Endothelial cell of umbilical vein (primary cell): ENCODE measurements at regions not wholly inside any gene's neighbourhood (a gene's known extent, or its start where the extent isn't known, plus 50 kb on each side); places are given as distances from the start of the nearest gene placed in this dataset.

Experiments used
- BruUV-seq: library from RNA; stranded (reverse); fragments of 400-500 nt; replicated peaks from 2 replicates; lab custom pipeline; 2021; lab: Mats Ljungman, UMichigan
- CTCF ChIA-PET: fragments of 300-600, 350-600 bp; sonication (Branson Sonifier 250); formaldehyde crosslinking; loops from one replicate; lab custom pipeline; 2021; ENCODE audit warnings: antibody characterized with exemption, inconsistent platforms; lab: Charles Lee
- POLR2A ChIA-PET: fragments of 300-600, 350-600 bp; sonication (Branson Sonifier 250); formaldehyde crosslinking; loops from one replicate; lab custom pipeline; 2021; ENCODE audit warnings: antibody characterized with exemption, inconsistent platforms; lab: Charles Lee
- DNase-seq: peaks from one replicate; pipeline ENCODE4 v3.0.0-alpha.2; 2011; ENCODE audit warnings: low read depth, low spot score
- FAIRE-seq: peaks from 2 replicates; lab custom pipeline; 2011; peaks lifted over from hg19 to GRCh38; lab: Jason Lieb, UNC
- H2AFZ ChIP-seq: 2 replicates; pipeline ENCODE4 v1.6.0; 2012; ENCODE audit warnings: low read depth, low read length, control low read depth, inconsistent platforms
- H3K27ac ChIP-seq: 2 replicates; pipeline ENCODE4 v1.5.1; 2011; ENCODE audit warnings: low read depth, mild to moderate bottlenecking, control low read depth, low read length, moderate library complexity; ENCODE audit not compliant: insufficient read depth
- H3K27me3 ChIP-seq, 2 experiments: 2 replicates each; pipeline versions ENCODE4 v1.6.0 to v1.6.1; 2011; ENCODE audit warnings: low read length in 2 of 2, mixed read lengths in 1 of 2; ENCODE audit not compliant: control insufficient read depth in 2 of 2, insufficient read depth in 2 of 2
- H3K36me3 ChIP-seq, 2 experiments: 2 replicates in 1 of 2; 3 replicates in 1 of 2; pipeline ENCODE4 v1.5.1; 2011; ENCODE audit warnings: low read length in 2 of 2, mild to moderate bottlenecking in 1 of 2, moderate library complexity in 1 of 2; ENCODE audit not compliant: control insufficient read depth in 2 of 2, insufficient read depth in 2 of 2; ENCODE audit errors: extremely low read depth in 1 of 2
- H3K4me1 ChIP-seq: 3 replicates; pipeline ENCODE4 v1.5.1; 2011; ENCODE audit warnings: mild to moderate bottlenecking, low read length; ENCODE audit not compliant: control insufficient read depth, insufficient read depth; ENCODE audit errors: extremely low read depth
- H3K4me2 ChIP-seq: 2 replicates; pipeline ENCODE4 v1.6.1; 2011; ENCODE audit warnings: low read length, control low read depth, mixed read lengths; ENCODE audit not compliant: insufficient read depth
- H3K4me3 ChIP-seq, 3 experiments: fragments of 200-600 bp in 1 of 3; sonication (generic), shearing (Covaris generic) in 1 of 3; replicated peaks in 1 of 3; 2 replicates each; pipeline ENCODE4 v1.5.1; 2011 to 2016; ENCODE audit warnings: control low read depth in 3 of 3, low read length in 3 of 3, mild to moderate bottlenecking in 2 of 3, inconsistent platforms in 1 of 3, low read depth in 1 of 3, moderate library complexity in 1 of 3; ENCODE audit not compliant: insufficient read depth in 1 of 3
- H3K79me2 ChIP-seq: 2 replicates; pipeline ENCODE4 v1.6.0; 2012; ENCODE audit warnings: low read length, inconsistent platforms; ENCODE audit not compliant: control insufficient read depth, insufficient read depth
- H3K9ac ChIP-seq: replicated peaks from 2 replicates; pipeline ENCODE3; 2011; ENCODE audit warnings: low read length, control low read depth; ENCODE audit not compliant: insufficient read depth; ENCODE audit errors: extremely low read depth
- H3K9me1 ChIP-seq: replicated peaks from 3 replicates; pipeline ENCODE4 v1.6.0; 2011; ENCODE audit warnings: mild to moderate bottlenecking, low read length; ENCODE audit not compliant: control insufficient read depth, insufficient read depth; ENCODE audit errors: extremely low read depth
- H3K9me3 ChIP-seq: replicated peaks from 2 replicates; pipeline ENCODE4 v1.5.1; 2012; ENCODE audit warnings: low read length, inconsistent platforms; ENCODE audit not compliant: control insufficient read depth, insufficient read depth
- H4K20me1 ChIP-seq: replicated peaks from 2 replicates; pipeline ENCODE3; 2011; ENCODE audit warnings: mild to moderate bottlenecking, low read length; ENCODE audit not compliant: control insufficient read depth, insufficient read depth; ENCODE audit errors: extremely low read depth
- EZH2 ChIP-seq: IDR thresholded peaks from 2 replicates; pipeline ENCODE4 v1.6.1; 2012; ENCODE audit warnings: borderline replicate concordance, low read depth, mild to moderate bottlenecking, moderate library complexity, low read length, inconsistent platforms; ENCODE audit not compliant: severe bottlenecking
- FOS ChIP-seq: IDR thresholded peaks from 2 replicates; pipeline ENCODE4 v1.6.1; 2011; ENCODE audit warnings: mild to moderate bottlenecking, low read length, moderate library complexity, borderline replicate concordance; ENCODE audit not compliant: insufficient read depth
- GATA2 ChIP-seq: IDR thresholded peaks from 2 replicates; pipeline ENCODE4 v1.7.0; 2011; ENCODE audit warnings: low read depth, mild to moderate bottlenecking, moderate library complexity, mixed read lengths, low read length; ENCODE audit not compliant: insufficient read length, insufficient read depth
- JUN ChIP-seq: IDR thresholded peaks from 2 replicates; pipeline ENCODE4 v1.6.1; 2011; ENCODE audit warnings: borderline replicate concordance, low read depth; ENCODE audit not compliant: insufficient read length, insufficient read depth
- MYC ChIP-seq: IDR thresholded peaks from one replicate; pipeline ENCODE4 v1.6.1; 2011; ENCODE audit warnings: mild to moderate bottlenecking, low read depth, low read length
- POLR2A ChIP-seq: IDR thresholded peaks from 2 replicates; pipeline ENCODE4 v1.6.1; 2012; ENCODE audit warnings: low read depth, mild to moderate bottlenecking, control low read depth, low read length
- POLR2AphosphoS5 ChIP-seq: IDR thresholded peaks from 2 replicates; pipeline ENCODE4 v1.6.1; 2012; ENCODE audit warnings: low read depth, mild to moderate bottlenecking, control low read depth, low read length, moderate library complexity; ENCODE audit not compliant: insufficient read depth
- dilution Hi-C: fragments of 300-500 bp; cut with MboI; formaldehyde crosslinking; loops from one replicate; pipeline ENCODE4 v1.15.0; 2019; ENCODE audit warnings: low sequenced_read_pairs; ENCODE audit not compliant: extremely low pct_ligation_motif_present
- intact Hi-C: fragments of 100-400 bp; cut with micrococcal nuclease; formaldehyde crosslinking; loops from one replicate; pipeline ENCODE4 v1.10.0; 2022
- TF ChIP-seq, protein P1 (sequence below): IDR thresholded peaks from 2 replicates; pipeline ENCODE4 v1.6.1; 2011; ENCODE audit not compliant: insufficient read depth, insufficient read length
- TF ChIP-seq, protein P2 (sequence below), 2 donors: IDR thresholded peaks; 1 replicate in 1 of 2; 2 replicates in 1 of 2; pipeline ENCODE4 v1.5.1; 2011; ENCODE audit warnings: low read length in 2 of 2, mild to moderate bottlenecking in 2 of 2, moderate library complexity in 2 of 2, control low read depth in 1 of 2, inconsistent platforms in 1 of 2, low read depth in 1 of 2; ENCODE audit not compliant: insufficient read depth in 1 of 2; ENCODE audit errors: extremely low read depth in 1 of 2

DNA sequence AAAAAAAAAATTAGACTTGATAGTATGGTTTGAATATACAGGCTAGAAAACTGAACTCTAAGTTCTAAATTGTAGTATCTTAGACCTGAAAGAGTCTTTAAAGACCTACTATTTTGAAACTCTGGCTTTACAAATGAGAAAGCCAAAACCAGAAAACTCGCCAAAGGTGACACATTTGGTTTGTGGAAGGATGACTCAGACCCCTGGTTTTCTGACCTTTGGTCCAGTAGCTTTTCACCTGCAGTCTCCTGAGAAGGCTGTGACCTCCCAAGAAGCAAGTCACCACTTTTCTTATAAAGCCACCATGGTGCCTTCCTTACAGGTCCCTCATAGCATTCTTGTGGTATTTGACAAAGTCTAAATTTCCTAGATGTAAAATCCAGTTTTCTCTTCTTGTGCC is 102.1 kb upstream of the CEP78 start:
- Histone ChIP-seq H3K9ac (no peak overlapping the region), H3K36me3 (no peaks in the 10 kb centered on the region), H3K4me2 (no peak overlapping the region), H3K9me1 (no peaks in the 10 kb centered on the region), H3K27me3 (no peaks in the 10 kb centered on the region), H4K20me1 (no peaks in the 10 kb centered on the region), H3K9me3 (no peaks in the 10 kb centered on the region), H3K4me1 (peaks cover 11% of the 10 kb centered on the region), H3K79me2 (no peaks in the 10 kb centered on the region), H3K27ac (no peak overlapping the region), H2AFZ (no peak overlapping the region), H3K4me3 (no peak overlapping the region)
- FAIRE-seq (no peak), DNase-seq (no peak)
- intact Hi-C loops (loop anchor here (5.0 kb wide), 2 partner anchors 79 to 234 kb away; no protein-coding TSS in a partner anchor), dilution Hi-C loops (no loop called here)
- POLR2A ChIA-PET: interaction anchor here (0.7 kb wide), 1 partner anchor 1438 kb away, joined by 4 read pairs; no protein-coding TSS in a partner anchor
- no TSS peak for BruUV-seq
- TF ChIP-seq, protein P1, sequence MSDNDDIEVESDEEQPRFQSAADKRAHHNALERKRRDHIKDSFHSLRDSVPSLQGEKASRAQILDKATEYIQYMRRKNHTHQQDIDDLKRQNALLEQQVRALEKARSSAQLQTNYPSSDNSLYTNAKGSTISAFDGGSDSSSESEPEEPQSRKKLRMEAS: no peak
- TF ChIP-seq, protein P2, sequence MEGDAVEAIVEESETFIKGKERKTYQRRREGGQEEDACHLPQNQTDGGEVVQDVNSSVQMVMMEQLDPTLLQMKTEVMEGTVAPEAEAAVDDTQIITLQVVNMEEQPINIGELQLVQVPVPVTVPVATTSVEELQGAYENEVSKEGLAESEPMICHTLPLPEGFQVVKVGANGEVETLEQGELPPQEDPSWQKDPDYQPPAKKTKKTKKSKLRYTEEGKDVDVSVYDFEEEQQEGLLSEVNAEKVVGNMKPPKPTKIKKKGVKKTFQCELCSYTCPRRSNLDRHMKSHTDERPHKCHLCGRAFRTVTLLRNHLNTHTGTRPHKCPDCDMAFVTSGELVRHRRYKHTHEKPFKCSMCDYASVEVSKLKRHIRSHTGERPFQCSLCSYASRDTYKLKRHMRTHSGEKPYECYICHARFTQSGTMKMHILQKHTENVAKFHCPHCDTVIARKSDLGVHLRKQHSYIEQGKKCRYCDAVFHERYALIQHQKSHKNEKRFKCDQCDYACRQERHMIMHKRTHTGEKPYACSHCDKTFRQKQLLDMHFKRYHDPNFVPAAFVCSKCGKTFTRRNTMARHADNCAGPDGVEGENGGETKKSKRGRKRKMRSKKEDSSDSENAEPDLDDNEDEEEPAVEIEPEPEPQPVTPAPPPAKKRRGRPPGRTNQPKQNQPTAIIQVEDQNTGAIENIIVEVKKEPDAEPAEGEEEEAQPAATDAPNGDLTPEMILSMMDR (IDR thresholded peaks at IDR 0.05; ENCODE audit: extremely low read depth in 1 of 2, insufficient read depth in 1 of 2, low read depth in 1 of 2, low read length in 2 of 2): no peak
- no peak for TF ChIP-seq MYC
- no peak for TF ChIP-seq POLR2A
- TF ChIP-seq JUN: no peak
- no peak for TF ChIP-seq EZH2
- no peak for TF ChIP-seq POLR2AphosphoS5
- no peak for TF ChIP-seq GATA2
- no peak for TF ChIP-seq FOS
- CTCF ChIA-PET: no interaction called here
